Keratinocyte (primary cell): ENCODE measurements at regions not wholly inside any gene's neighbourhood (a gene's known extent, or its start where the extent isn't known, plus 50 kb on each side); places are given as distances from the start of the nearest gene placed in this dataset.

ENCODE experiments used
- CTCF ChIP-seq, 3 experiments: IDR thresholded peaks in 1 of 3; conservative IDR thresholded peaks in 1 of 3; optimal IDR thresholded peaks in 1 of 3; 2 replicates in 2 of 3; 3 replicates in 1 of 3; pipeline versions ENCODE3 to v1.5.1; 2011; ENCODE audit warnings: low read length in 3 of 3, mild to moderate bottlenecking in 3 of 3, moderate library complexity in 2 of 3, control low read depth in 1 of 3, inconsistent platforms in 1 of 3; ENCODE audit not compliant: insufficient read depth in 2 of 3; ENCODE audit errors: extremely low read depth in 1 of 3
- EZH2 ChIP-seq: IDR thresholded peaks from one replicate; pipeline ENCODE4 v1.6.1; 2012; ENCODE audit warnings: inconsistent platforms, mild to moderate bottlenecking, low read length, moderate library complexity

- no peak for TF ChIP-seq CTCF (optimal IDR thresholded peaks at IDR 0.05 in 1 of 3, IDR thresholded peaks at IDR 0.05 in 1 of 3, conservative IDR thresholded peaks at IDR 0.05 in 1 of 3; ENCODE audit: extremely low read depth in 1 of 3, insufficient read depth in 2 of 3, low read length in 3 of 3)
- TF ChIP-seq EZH2 = no peak
Measured at GRCh38 chr7:46661431-46661830, 740.4 kb upstream of the IGFBP3 start.
